CD4-positive, alpha-beta T cell treated with Interleukin-21 for 1 hour (primary cell): ENCODE measurements at regions not wholly inside any gene's neighbourhood (a gene's known extent, or its start where the extent isn't known, plus 50 kb on each side); places are given as distances from the start of the nearest gene placed in this dataset.

Experiments used
- DNase-seq: peaks from one replicate; pipeline ENCODE4 v3.0.0-alpha.2; 2020

DNA sequence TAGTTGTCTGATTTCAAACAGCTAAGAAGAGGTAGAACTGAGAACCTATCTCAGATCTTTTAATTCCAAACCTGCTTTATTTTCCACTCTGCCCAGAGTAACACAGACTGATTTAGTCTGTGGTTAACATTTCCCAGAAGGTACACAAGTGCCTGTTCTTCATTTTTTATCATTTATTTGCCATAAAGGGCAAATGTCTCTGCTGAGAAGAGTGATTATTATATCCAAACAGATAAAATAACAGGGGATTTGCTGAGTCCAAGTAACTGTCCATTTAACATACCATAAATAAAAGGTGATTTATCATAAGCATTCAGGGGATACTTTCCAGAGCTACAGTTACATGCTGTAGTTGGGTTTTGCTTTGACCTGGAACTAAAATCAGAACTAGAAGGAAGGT, 617.7 kb downstream of the MBD2 start:
- no peak for DNase-seq

DNA sequence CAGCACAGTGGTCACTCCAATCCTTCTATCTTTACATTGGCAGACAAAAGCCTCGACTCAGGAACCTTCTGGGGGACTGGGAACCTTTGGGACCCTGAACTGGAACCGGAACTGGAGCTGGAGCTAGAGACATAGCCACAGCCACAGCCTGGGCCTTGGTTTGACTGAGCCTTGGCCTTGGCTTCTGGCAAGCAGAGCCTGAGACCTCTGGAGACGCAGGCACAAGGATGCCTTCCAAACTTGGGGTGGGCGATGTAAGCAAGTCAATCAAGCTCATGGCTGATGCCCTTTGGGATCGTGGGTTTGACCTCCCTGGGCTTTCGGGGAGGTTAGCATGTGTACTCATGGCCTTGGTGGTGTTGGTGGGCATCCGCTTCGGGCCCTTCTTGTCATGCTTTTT, 619.3 kb downstream of the MBD2 start:
- no peak for DNase-seq

DNA sequence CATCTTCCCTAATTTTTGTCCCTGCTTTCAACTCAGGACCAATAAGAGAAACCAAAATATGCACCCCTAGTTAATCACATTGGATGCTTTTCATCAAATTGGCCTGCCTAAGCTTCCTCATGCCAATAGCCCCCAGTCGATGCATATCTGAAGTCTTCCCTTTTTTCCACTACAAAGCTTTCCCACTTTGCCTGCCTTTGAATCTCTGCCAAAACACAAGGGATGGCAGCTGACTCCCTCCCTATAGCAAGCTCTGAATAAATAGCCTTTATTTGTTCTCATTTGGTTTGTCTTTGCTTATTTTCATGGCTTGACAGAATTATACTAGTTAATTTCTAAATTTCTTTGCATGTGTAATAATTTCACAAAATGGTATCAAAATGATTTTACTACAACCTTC, 621.2 kb downstream of the MBD2 start:
- DNase-seq, result no peak

- no peak for DNase-seq
Measured at GRCh38 chr18:53601344-53601743, 623.1 kb downstream of the MBD2 start.

DNA sequence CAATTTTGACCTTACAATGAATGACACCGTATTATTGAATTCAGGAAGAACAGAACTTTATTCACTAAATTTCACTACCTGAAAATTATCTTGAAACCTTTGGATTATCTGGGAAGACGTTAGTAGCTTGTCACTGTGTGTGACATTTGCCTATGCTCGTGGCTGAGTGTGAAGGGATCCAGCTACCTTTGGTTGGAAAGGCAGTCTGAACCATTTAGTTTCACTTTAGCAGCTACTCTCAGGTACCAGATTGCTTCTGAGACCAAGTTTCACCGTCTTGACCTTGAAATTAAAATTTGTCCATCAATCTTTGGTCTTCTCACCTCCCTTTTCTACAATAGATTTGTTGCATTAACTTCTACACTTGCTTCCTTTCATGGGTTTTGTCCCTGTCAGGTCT, 637.5 kb downstream of the MBD2 start:
- no peak for DNase-seq
